ENCODE measurements at regions not wholly inside any gene's neighbourhood (a gene's known extent, or its start where the extent isn't known, plus 50 kb on each side); places are given as distances from the start of the nearest gene placed in this dataset.
A peak's percentile ranks its signal among the peaks of the same experiment; 100 is the strongest.
"Not testable (repeated sequence)": the region's sequence is repeated elsewhere in the genome, so short reads cannot be mapped to it uniquely, and the experiment has no call there.

GRCh38 chr5:96111080-96111756, 149.6 kb upstream of the ELL2 start:
- H3K9me3 Mint-ChIP-seq, result no peaks in the 10 kb centered on the region; the same call in 1 of the 2 replicates
- TF ChIP-seq CTCF (IDR thresholded peaks at IDR 0.05), result no peak
- H3K4me1 Mint-ChIP-seq (ENCODE audit: low read depth), result peaks cover 41% of the 10 kb centered on the region
- no peak overlapping the region for H3K27ac Mint-ChIP-seq
- H3K36me3 Mint-ChIP-seq (ENCODE audit: low read depth), result peaks cover 13% of the 10 kb centered on the region
- no peak for DNase-seq
- no peak overlapping the region for H3K4me3 Mint-ChIP-seq
- H3K27me3 Mint-ChIP-seq (ENCODE audit: insufficient read depth), result no peaks in the 10 kb centered on the region

- Mint-ChIP-seq H3K4me3 (no peak overlapping the region), H3K9me3 (peaks cover 8% of the 10 kb centered on the region), H3K27me3 (ENCODE audit: insufficient read depth) (no peaks in the 10 kb centered on the region), H3K27ac (no peak overlapping the region), H3K36me3 (ENCODE audit: low read depth) (peaks cover 21% of the 10 kb centered on the region), H3K4me1 (ENCODE audit: low read depth) (peaks cover 32% of the 10 kb centered on the region)
- no peak for DNase-seq
- no peak for TF ChIP-seq CTCF (IDR thresholded peaks at IDR 0.05)
Measured at GRCh38 chr5:96110300-96110699, 148.6 kb upstream of the ELL2 start.

GRCh38 chr5:96108629-96109028, 147.0 kb upstream of the ELL2 start:
- H3K4me3 Mint-ChIP-seq; DNase-seq; H3K27me3 Mint-ChIP-seq (ENCODE audit: insufficient read depth); H3K27ac Mint-ChIP-seq: not testable (repeated sequence)
- Mint-ChIP-seq H3K36me3 (ENCODE audit: low read depth) (peaks cover 13% of the 10 kb centered on the region), H3K4me1 (ENCODE audit: low read depth) (peaks cover 16% of the 10 kb centered on the region), H3K9me3 (peaks cover 12% of the 10 kb centered on the region)

- H3K4me3 Mint-ChIP-seq; H3K4me1 Mint-ChIP-seq (ENCODE audit: low read depth); H3K36me3 Mint-ChIP-seq (ENCODE audit: low read depth); DNase-seq; H3K27ac Mint-ChIP-seq; H3K27me3 Mint-ChIP-seq (ENCODE audit: insufficient read depth): not testable (repeated sequence)
- H3K9me3 Mint-ChIP-seq, result peaks cover 12% of the 10 kb centered on the region
Measured at GRCh38 chr5:96103829-96104228, 142.2 kb upstream of the ELL2 start.

- Mint-ChIP-seq H3K36me3 (ENCODE audit: low read depth) (peaks cover 12% of the 10 kb centered on the region; the same call in 1 of the 2 replicates), H3K4me1 (ENCODE audit: low read depth) (peaks cover 7% of the 10 kb centered on the region), H3K4me3 (no peak overlapping the region), H3K27ac (no peak overlapping the region), H3K9me3 (peaks cover 12% of the 10 kb centered on the region), H3K27me3 (ENCODE audit: insufficient read depth) (no peaks in the 10 kb centered on the region)
- DNase-seq, result no peak
- no peak for TF ChIP-seq CTCF (IDR thresholded peaks at IDR 0.05)
Measured at GRCh38 chr5:96101358-96102089, 139.9 kb upstream of the ELL2 start.

- DNase-seq; H3K27me3 Mint-ChIP-seq (ENCODE audit: insufficient read depth); H3K9me3 Mint-ChIP-seq; H3K4me3 Mint-ChIP-seq; H3K27ac Mint-ChIP-seq; H3K36me3 Mint-ChIP-seq (ENCODE audit: low read depth): not testable (repeated sequence)
- peaks cover 42% of the 10 kb centered on the region for H3K4me1 Mint-ChIP-seq (ENCODE audit: low read depth)
Measured at GRCh38 chr5:96097488-96097887, 135.8 kb upstream of the ELL2 start.

GRCh38 chr5:96096724-96097123, 135.1 kb upstream of the ELL2 start:
- Mint-ChIP-seq H3K27ac (peak overlapping the region; percentile 25), H3K27me3 (ENCODE audit: insufficient read depth) (no peaks in the 10 kb centered on the region; the same call in 1 of the 2 replicates), H3K36me3 (ENCODE audit: low read depth) (0 out of 2 replicates have a peak, but pooled peaks cover 4% of the 10 kb centered on the region), H3K4me1 (ENCODE audit: low read depth) (peaks cover 42% of the 10 kb centered on the region), H3K9me3 (no peaks in the 10 kb centered on the region; the same call in 1 of the 2 replicates), H3K4me3 (no peak overlapping the region)
- no peak for TF ChIP-seq CTCF (IDR thresholded peaks at IDR 0.05)
- DNase-seq, result no peak

All from HFFc6 (cell line).